ENCODE measurements at regions not wholly inside any gene's neighbourhood (a gene's known extent, or its start where the extent isn't known, plus 50 kb on each side); places are given as distances from the start of the nearest gene placed in this dataset.

GRCh38 chr2:118232391-118232790, 144.1 kb downstream of the INSIG2 start:
- Histone ChIP-seq H3K27me3 (ENCODE audit: control insufficient read depth, insufficient read depth, low read length) (no peaks in the 10 kb centered on the region), H3K36me3 (ENCODE audit: control insufficient read depth, insufficient read depth, low read length) (no peaks in the 10 kb centered on the region), H3K4me3 (ENCODE audit: low read depth, low read length) (no peak overlapping the region)
- FAIRE-seq (no peak), DNase-seq (ENCODE audit: low read depth) (no peak)
- TF ChIP-seq CTCF (IDR thresholded peaks at IDR 0.05; ENCODE audit: insufficient read depth, low read length, severe bottlenecking) = no peak

GRCh38 chr2:118231759-118232158, 143.5 kb downstream of the INSIG2 start:
- DNase-seq (ENCODE audit: low read depth) (no peak), FAIRE-seq (no peak)
- Histone ChIP-seq H3K36me3 (ENCODE audit: control insufficient read depth, insufficient read depth, low read length) (no peaks in the 10 kb centered on the region), H3K27me3 (ENCODE audit: control insufficient read depth, insufficient read depth, low read length) (no peaks in the 10 kb centered on the region), H3K4me3 (ENCODE audit: low read depth, low read length) (no peak overlapping the region)
- no peak for TF ChIP-seq CTCF (IDR thresholded peaks at IDR 0.05; ENCODE audit: insufficient read depth, low read length, severe bottlenecking)

GRCh38 chr2:118227698-118228508, 139.6 kb downstream of the INSIG2 start:
- TF ChIP-seq CTCF (IDR thresholded peaks at IDR 0.05; ENCODE audit: insufficient read depth, low read length, severe bottlenecking) = no peak
- Histone ChIP-seq H3K4me3 (ENCODE audit: low read depth, low read length) (no peak overlapping the region), H3K27me3 (ENCODE audit: control insufficient read depth, insufficient read depth, low read length) (no peaks in the 10 kb centered on the region), H3K36me3 (ENCODE audit: control insufficient read depth, insufficient read depth, low read length) (no peaks in the 10 kb centered on the region)
- DNase-seq (ENCODE audit: low read depth) (peak; percentile 60), FAIRE-seq (no peak)

- no peak overlapping the region for H3K4me3 ChIP-seq (ENCODE audit: low read depth, low read length)
- TF ChIP-seq CTCF (IDR thresholded peaks at IDR 0.05; ENCODE audit: insufficient read depth, low read length, severe bottlenecking) = no peak
- FAIRE-seq = no peak
- H3K27me3 ChIP-seq (ENCODE audit: control insufficient read depth, insufficient read depth, low read length) = no peaks in the 10 kb centered on the region
- DNase-seq (ENCODE audit: low read depth) = no peak
- no peaks in the 10 kb centered on the region for H3K36me3 ChIP-seq (ENCODE audit: control insufficient read depth, insufficient read depth, low read length)
These were observed 137.4 kb downstream of the INSIG2 start for GRCh38 chr2:118225666-118226065.

GRCh38 chr2:118224895-118225311, 136.6 kb downstream of the INSIG2 start:
- no peak for FAIRE-seq
- Histone ChIP-seq H3K27me3 (ENCODE audit: control insufficient read depth, insufficient read depth, low read length) (no peaks in the 10 kb centered on the region), H3K36me3 (ENCODE audit: control insufficient read depth, insufficient read depth, low read length) (no peaks in the 10 kb centered on the region), H3K4me3 (ENCODE audit: low read depth, low read length) (no peak overlapping the region)
- no peak for DNase-seq (ENCODE audit: low read depth)
- no peak for TF ChIP-seq CTCF (IDR thresholded peaks at IDR 0.05; ENCODE audit: insufficient read depth, low read length, severe bottlenecking)

Measured in bronchial epithelial cell (primary cell).